ENCODE measurements at regions not wholly inside any gene's neighbourhood (a gene's known extent, or its start where the extent isn't known, plus 50 kb on each side); places are given as distances from the start of the nearest gene placed in this dataset.

DNA sequence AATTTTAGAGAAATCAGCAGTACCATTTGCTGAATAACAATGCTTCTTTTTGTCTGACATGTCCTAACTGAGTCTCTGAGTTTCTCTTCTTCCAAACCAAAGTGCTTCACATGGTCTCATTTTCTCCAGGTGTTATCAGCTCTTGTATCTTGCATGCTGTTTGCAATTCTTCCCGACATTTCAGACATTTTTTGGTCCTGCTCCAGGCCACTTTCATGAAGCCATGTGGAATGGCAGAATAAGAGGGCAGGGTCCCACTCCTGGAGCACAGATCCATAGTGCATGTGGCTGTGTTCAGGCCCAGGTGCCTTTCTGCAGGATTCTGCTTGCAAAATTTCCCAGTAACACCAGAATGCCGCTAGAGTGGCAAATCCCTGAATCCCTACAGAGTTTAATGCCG, 916.2 kb downstream of the NXPH1 start (continued):
- TF ChIP-seq, protein P1, sequence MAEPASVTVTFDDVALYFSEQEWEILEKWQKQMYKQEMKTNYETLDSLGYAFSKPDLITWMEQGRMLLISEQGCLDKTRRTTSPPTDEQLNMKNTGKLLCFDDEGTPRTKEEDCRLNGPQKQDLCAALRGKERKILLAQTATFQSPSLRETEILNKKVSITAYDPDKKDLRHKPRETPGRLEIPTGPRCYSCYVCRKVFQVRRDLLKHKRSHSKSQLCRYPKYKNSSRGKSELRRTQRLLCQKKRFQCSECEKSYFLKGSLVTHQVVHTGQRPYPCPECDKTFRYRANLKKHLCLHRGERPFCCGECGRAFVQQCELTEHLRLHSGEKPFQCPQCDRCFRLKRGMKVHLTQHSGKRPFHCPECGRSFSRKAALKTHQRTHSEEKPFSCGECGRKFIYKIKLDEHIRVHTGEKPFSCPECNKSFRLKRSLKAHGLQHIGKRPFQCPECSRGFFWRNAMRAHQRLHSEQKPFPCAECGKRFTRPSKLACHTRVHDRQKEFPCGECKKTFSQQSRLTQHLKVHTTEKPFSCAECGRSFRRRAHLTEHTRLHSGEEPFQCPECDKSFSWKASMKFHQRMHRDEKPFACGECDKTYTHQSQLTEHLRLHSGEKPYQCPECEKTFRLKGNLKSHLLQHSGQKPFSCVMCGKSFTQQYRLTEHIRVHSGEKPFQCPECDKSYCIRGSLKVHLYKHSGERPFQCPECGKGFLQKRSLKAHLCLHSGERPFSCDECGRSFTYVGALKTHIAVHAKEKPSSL (CRISPR knock-in tag; conservative IDR thresholded peaks at IDR 0.05): no peak
- TF ChIP-seq, protein P2, sequence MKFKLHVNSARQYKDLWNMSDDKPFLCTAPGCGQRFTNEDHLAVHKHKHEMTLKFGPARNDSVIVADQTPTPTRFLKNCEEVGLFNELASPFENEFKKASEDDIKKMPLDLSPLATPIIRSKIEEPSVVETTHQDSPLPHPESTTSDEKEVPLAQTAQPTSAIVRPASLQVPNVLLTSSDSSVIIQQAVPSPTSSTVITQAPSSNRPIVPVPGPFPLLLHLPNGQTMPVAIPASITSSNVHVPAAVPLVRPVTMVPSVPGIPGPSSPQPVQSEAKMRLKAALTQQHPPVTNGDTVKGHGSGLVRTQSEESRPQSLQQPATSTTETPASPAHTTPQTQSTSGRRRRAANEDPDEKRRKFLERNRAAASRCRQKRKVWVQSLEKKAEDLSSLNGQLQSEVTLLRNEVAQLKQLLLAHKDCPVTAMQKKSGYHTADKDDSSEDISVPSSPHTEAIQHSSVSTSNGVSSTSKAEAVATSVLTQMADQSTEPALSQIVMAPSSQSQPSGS (CRISPR knock-in tag; IDR thresholded peaks at IDR 0.05; ENCODE audit: borderline replicate concordance, low read depth): no peak
- TF ChIP-seq GRHL2 (CRISPR knock-in tag; IDR thresholded peaks at IDR 0.05; ENCODE audit: insufficient replicate concordance, severe bottlenecking): no peak
- TF ChIP-seq OVOL2 (CRISPR knock-in tag; IDR thresholded peaks at IDR 0.05; ENCODE audit: borderline replicate concordance): no peak
- no peak for TF ChIP-seq GTF2I (CRISPR knock-in tag; conservative IDR thresholded peaks at IDR 0.05)
- TF ChIP-seq PRRX2 (CRISPR knock-in tag; IDR thresholded peaks at IDR 0.05): no peak

DNA sequence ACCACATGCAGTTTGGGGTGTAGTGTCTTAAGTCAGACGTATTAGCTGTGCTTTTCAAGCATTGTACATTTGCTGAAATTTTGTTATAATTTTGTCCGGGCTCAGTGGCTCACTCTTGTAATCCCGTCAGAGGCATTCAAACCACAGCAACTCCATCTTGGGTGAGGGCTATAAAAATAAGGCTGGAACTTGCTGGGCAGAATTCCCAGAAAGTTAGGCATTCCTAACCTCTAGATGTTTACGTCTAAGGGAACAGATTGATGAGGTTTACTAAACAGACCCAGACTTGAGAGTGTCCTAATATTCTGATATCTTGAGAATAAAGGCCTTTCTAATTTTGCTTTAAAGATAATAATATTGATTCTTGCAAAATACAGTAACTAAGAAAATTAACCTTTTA, 957.8 kb downstream of the NXPH1 start:
- peaks cover 21% of the 10 kb centered on the region for H3K9me3 Mint-ChIP-seq
- no peak overlapping the region for H3K4me3 Mint-ChIP-seq
- no peak for TF ChIP-seq JAZF1 (CRISPR knock-in tag; IDR thresholded peaks at IDR 0.05)
- TF ChIP-seq, protein P3, sequence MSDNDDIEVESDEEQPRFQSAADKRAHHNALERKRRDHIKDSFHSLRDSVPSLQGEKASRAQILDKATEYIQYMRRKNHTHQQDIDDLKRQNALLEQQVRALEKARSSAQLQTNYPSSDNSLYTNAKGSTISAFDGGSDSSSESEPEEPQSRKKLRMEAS (CRISPR knock-in tag; IDR thresholded peaks at IDR 0.05): no peak
- no peak for TF ChIP-seq ZNF423 (CRISPR knock-in tag; IDR thresholded peaks at IDR 0.05)
- TF ChIP-seq SMAD4 (CRISPR knock-in tag; IDR thresholded peaks at IDR 0.05): no peak
- TF ChIP-seq NR2C2 (CRISPR knock-in tag; IDR thresholded peaks at IDR 0.05): no peak
- no peak for TF ChIP-seq ZNF232 (CRISPR knock-in tag; IDR thresholded peaks at IDR 0.05)
- TF ChIP-seq, protein P4, sequence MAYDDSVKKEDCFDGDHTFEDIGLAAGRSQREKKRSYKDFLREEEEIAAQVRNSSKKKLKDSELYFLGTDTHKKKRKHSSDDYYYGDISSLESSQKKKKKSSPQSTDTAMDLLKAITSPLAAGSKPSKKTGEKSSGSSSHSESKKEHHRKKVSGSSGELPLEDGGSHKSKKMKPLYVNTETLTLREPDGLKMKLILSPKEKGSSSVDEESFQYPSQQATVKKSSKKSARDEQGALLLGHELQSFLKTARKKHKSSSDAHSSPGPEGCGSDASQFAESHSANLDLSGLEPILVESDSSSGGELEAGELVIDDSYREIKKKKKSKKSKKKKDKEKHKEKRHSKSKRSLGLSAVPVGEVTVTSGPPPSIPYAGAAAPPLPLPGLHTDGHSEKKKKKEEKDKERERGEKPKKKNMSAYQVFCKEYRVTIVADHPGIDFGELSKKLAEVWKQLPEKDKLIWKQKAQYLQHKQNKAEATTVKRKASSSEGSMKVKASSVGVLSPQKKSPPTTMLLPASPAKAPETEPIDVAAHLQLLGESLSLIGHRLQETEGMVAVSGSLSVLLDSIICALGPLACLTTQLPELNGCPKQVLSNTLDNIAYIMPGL (CRISPR knock-in tag; IDR thresholded peaks at IDR 0.05): no peak
- TF ChIP-seq NFE2L1 (CRISPR knock-in tag; IDR thresholded peaks at IDR 0.05): no peak
- no peak for TF ChIP-seq MXD4 (CRISPR knock-in tag; IDR thresholded peaks at IDR 0.05; ENCODE audit: borderline replicate concordance)
- TF ChIP-seq, protein P5, sequence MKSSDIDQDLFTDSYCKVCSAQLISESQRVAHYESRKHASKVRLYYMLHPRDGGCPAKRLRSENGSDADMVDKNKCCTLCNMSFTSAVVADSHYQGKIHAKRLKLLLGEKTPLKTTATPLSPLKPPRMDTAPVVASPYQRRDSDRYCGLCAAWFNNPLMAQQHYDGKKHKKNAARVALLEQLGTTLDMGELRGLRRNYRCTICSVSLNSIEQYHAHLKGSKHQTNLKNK (CRISPR knock-in tag; IDR thresholded peaks at IDR 0.05): no peak
- TF ChIP-seq ZNF138 (CRISPR knock-in tag; conservative IDR thresholded peaks at IDR 0.05): no peak
- TF ChIP-seq, protein P6, sequence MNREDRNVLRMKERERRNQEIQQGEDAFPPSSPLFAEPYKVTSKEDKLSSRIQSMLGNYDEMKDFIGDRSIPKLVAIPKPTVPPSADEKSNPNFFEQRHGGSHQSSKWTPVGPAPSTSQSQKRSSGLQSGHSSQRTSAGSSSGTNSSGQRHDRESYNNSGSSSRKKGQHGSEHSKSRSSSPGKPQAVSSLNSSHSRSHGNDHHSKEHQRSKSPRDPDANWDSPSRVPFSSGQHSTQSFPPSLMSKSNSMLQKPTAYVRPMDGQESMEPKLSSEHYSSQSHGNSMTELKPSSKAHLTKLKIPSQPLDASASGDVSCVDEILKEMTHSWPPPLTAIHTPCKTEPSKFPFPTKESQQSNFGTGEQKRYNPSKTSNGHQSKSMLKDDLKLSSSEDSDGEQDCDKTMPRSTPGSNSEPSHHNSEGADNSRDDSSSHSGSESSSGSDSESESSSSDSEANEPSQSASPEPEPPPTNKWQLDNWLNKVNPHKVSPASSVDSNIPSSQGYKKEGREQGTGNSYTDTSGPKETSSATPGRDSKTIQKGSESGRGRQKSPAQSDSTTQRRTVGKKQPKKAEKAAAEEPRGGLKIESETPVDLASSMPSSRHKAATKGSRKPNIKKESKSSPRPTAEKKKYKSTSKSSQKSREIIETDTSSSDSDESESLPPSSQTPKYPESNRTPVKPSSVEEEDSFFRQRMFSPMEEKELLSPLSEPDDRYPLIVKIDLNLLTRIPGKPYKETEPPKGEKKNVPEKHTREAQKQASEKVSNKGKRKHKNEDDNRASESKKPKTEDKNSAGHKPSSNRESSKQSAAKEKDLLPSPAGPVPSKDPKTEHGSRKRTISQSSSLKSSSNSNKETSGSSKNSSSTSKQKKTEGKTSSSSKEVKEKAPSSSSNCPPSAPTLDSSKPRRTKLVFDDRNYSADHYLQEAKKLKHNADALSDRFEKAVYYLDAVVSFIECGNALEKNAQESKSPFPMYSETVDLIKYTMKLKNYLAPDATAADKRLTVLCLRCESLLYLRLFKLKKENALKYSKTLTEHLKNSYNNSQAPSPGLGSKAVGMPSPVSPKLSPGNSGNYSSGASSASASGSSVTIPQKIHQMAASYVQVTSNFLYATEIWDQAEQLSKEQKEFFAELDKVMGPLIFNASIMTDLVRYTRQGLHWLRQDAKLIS (CRISPR knock-in tag; IDR thresholded peaks at IDR 0.05; ENCODE audit: borderline replicate concordance): no peak
- TF ChIP-seq RELA (CRISPR knock-in tag; IDR thresholded peaks at IDR 0.05; ENCODE audit: borderline replicate concordance): no peak
- no peak for TF ChIP-seq JUN (CRISPR knock-in tag; IDR thresholded peaks at IDR 0.05)
- TF ChIP-seq, protein P7, sequence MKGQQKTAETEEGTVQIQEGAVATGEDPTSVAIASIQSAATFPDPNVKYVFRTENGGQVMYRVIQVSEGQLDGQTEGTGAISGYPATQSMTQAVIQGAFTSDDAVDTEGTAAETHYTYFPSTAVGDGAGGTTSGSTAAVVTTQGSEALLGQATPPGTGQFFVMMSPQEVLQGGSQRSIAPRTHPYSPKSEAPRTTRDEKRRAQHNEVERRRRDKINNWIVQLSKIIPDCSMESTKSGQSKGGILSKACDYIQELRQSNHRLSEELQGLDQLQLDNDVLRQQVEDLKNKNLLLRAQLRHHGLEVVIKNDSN (CRISPR knock-in tag; IDR thresholded peaks at IDR 0.05): no peak
- TF ChIP-seq, protein P8, sequence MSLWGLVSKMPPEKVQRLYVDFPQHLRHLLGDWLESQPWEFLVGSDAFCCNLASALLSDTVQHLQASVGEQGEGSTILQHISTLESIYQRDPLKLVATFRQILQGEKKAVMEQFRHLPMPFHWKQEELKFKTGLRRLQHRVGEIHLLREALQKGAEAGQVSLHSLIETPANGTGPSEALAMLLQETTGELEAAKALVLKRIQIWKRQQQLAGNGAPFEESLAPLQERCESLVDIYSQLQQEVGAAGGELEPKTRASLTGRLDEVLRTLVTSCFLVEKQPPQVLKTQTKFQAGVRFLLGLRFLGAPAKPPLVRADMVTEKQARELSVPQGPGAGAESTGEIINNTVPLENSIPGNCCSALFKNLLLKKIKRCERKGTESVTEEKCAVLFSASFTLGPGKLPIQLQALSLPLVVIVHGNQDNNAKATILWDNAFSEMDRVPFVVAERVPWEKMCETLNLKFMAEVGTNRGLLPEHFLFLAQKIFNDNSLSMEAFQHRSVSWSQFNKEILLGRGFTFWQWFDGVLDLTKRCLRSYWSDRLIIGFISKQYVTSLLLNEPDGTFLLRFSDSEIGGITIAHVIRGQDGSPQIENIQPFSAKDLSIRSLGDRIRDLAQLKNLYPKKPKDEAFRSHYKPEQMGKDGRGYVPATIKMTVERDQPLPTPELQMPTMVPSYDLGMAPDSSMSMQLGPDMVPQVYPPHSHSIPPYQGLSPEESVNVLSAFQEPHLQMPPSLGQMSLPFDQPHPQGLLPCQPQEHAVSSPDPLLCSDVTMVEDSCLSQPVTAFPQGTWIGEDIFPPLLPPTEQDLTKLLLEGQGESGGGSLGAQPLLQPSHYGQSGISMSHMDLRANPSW (CRISPR knock-in tag; conservative IDR thresholded peaks at IDR 0.05; ENCODE audit: low read depth): no peak
- TF ChIP-seq ZNF219 (CRISPR knock-in tag; IDR thresholded peaks at IDR 0.05; ENCODE audit: borderline replicate concordance): no peak
- H3K36me3 Mint-ChIP-seq: peaks cover 8% of the 10 kb centered on the region
- H3K27me3 Mint-ChIP-seq (ENCODE audit: low read depth): no peaks in the 10 kb centered on the region
- DNase-seq (ENCODE audit: low spot score) (no peak), ATAC-seq (no peak)
- H3K4me1 Mint-ChIP-seq: 0 out of 2 replicates have a peak, but pooled peaks cover 3% of the 10 kb centered on the region
- H3K27ac Mint-ChIP-seq: no peak overlapping the region
- ChIA-PET POLR2A (no interaction called here), CTCF (no interaction called here)

Data from WTC11 (cell line).